Left renal cortex interstitium (tissue), 4 donors: ENCODE measurements at regions not wholly inside any gene's neighbourhood (a gene's known extent, or its start where the extent isn't known, plus 50 kb on each side); places are given as distances from the start of the nearest gene placed in this dataset.
"Not testable (repeated sequence)": the region's sequence is repeated elsewhere in the genome, so short reads cannot be mapped to it uniquely, and the experiment has no call there.

Experiments used
- DNase-seq, 4 donors: peaks; one replicate each; pipeline ENCODE4 v3.0.0-alpha.2; 2013; ENCODE audit warnings: low read depth in 4 of 4, low spot score in 2 of 4, missing footprints in 1 of 4

- no peak for DNase-seq
Measured at GRCh38 chr14:50014809-50015430, 101.5 kb downstream of the VCPKMT start.

GRCh38 chr14:50015716-50016115 lies 100.7 kb downstream of the VCPKMT start:
- DNase-seq, result no peak

DNA sequence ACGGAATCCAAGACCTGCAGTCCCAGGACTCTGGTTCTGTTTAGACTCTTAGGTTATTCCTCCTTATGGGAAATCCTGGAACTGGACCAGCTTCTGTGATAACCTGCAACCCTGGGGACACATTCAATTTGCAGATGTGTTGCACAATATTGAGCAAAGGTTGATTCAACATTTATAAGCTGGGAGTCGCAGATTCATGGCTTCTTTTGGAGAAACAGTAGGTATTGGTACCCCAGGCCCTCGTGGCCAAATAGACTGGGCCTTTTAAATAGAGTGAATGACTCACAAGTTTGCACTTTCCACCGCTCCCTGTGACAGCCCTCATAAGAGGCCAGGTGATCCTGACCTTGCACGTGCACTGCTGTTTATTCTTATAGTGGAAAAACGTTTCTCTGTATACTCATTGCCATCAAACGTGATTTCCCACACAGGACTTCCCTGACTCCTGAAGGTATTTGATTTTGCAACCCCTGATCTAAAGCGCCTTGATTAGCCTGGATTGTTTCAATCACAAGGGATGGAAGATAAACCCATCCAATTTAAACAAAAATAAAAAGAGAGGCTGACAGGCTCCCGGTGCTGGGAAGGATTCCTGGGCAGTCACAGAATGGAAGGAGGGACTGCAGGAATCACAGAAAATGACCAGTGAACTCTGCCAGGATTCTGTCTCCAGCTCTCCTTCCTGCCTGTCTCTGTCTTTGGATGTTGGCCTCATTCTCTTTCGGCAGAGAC lies 98.0 kb downstream of the VCPKMT start:
- no peak for DNase-seq

GRCh38 chr14:50018933-50019210 lies 97.5 kb downstream of the VCPKMT start:
- DNase-seq, result no peak

- DNase-seq, result no peak
Measured at GRCh38 chr14:50020184-50020583, 96.2 kb downstream of the VCPKMT start.

GRCh38 chr14:50020799-50021198 lies 95.6 kb downstream of the VCPKMT start:
- no peak for DNase-seq

DNA sequence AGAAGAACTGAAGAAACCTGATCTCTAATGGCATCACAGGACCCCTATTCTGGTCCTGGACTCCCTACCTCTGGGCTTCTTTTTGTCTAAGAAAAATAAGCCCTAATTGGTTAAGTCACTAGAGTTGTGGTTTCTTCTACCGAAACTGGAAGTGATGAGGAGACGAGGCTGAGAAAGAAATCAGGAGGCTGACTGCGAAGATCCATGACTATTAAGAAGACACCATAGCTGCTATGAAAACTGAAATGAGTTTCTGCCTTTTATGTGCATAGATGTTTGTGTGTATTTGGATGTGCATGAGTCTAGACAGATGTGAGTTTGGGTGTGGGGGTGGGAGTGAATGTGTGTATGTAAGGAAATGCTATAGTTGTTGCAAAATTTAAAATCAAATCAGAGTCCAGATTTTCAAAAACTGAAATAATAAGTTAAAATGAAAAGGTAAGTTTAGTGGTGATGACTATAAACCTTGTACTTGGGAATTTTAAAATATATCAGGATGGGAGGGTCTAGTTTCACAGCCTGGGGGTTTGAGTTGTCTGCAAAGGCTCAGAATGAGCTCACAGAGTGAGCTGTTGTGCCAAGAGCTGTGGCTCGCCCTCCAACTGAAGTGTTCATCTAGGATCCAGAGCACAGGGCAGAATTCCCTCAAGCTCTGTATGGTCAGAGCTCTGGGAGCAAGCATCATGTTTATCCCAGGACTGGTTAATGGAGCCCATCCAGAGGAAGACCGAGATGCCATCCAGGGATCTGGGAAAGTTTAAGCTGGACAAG lies 94.9 kb downstream of the VCPKMT start:
- DNase-seq, result no peak

DNA sequence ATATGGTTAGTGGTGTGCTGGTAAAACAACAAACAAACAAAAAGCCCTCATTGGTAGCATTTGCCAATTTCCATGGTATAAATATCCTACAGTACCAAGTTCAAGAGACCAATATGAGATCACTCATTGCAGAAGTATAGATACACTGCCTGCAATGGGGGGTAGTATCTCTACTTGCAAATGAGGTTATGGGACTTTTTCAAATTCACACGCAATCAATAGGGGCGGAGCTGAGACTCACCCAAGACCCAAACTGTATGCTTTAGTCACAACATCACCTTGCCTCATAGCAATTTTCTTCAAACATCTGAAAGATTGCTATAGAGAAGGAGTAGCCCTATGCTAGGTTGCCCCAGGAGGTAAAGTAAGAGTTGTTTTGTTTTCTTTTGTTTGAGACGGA lies 93.7 kb downstream of the VCPKMT start:
- DNase-seq, result no peak

DNA sequence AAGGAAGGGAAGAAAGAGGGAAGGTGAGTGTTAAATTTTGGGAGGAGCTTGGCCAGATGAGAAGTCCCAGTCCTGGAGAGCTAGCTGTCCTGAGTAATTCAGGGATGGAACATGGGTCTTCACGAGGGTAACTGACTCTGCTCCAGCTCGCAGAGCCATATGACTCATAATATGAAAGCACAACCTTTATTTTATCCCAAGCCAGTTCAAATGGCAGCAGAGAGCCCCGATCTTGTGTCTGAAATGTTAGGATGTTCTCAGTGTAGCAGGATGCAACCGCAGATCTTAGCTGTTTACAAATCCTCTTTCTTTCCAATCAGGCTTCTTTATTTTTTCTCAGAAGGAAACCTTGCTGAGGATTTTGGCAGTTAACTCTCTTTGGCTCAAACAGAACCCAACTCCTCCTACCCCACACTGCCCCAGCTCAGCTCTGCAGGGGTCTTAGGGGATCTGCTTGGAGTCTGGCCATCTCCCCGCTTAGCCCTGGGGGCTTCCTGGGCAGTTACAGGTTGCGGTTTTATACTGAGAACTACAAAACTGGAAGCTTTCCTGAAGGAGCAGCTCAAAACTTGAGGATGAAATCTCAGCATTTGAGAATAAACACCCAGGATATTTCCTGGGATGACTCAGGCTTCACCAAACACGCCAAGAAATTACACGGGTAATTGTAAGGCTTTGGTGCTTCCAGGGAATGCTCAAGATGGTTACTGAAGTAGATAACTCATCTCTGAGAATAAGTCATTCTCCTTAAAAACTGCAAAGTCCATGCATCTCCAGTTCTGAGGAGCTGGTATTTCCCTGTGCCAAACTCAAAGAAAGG lies 92.5 kb downstream of the VCPKMT start:
- no peak for DNase-seq

DNA sequence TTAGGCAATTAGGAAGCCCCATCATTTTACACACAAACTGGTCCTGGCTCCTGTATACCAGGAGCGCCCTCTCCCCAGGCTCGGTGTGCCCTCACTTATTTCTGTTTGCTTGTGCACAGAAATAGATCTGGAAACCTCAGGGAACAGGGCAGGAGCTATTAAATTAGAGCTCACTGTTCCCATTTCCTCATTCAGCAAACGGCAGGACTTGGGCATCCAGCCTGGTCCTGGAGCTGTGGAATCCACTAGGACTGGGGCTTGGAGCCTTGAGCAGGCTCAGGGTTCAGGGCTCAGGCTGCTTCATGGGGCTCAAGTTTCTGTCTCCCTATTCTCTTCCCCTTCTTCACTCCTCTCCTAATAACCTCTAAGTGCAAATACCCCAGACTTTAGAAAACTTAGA lies 91.3 kb downstream of the VCPKMT start:
- DNase-seq, result no peak

GRCh38 chr14:50025776-50026175 lies 90.6 kb downstream of the VCPKMT start:
- no peak for DNase-seq

- DNase-seq, result no peak
Measured at GRCh38 chr14:50026396-50026795, 90.0 kb downstream of the VCPKMT start.

- DNase-seq, result no peak
Measured at GRCh38 chr14:50027816-50028215, 88.6 kb downstream of the VCPKMT start.

DNA sequence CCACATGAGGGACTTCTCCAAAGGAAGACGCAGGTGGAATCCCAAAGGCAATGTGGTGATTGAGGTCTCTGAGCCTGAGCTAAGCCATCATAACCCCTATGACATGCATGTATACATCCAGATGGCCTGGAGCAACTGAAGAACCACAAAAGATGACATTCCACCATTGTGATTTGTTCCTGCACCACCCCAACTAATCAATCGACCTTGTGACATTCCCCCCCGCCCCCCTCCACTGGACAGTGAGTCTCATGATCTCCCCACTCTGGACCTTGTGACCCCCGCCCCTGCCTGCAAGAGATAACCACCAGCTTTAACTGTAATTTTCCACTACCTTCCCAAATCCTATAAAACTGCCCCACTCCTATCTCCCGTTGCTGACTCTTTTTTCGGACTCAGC lies 87.9 kb downstream of the VCPKMT start:
- DNase-seq, result no peak

DNA sequence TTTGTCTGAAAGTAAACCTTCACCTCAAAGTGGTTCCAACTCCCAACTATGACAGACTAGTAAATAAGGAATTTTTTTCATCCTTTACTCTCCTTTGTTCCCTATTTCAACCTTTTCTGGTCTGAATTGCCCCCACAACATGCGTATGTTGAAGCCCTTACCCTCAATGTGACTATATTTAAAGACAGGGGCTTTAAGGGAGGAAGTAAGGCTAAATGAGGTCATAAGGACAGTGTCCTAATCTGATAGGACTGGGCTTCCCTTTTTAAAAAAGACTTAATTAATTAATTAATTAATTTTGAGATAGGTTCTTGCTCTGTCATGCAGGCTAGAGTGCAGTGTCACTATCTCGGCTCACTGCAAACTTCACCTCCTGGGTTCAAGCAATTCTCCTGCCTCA lies 86.3 kb downstream of the VCPKMT start:
- DNase-seq, result no peak

DNA sequence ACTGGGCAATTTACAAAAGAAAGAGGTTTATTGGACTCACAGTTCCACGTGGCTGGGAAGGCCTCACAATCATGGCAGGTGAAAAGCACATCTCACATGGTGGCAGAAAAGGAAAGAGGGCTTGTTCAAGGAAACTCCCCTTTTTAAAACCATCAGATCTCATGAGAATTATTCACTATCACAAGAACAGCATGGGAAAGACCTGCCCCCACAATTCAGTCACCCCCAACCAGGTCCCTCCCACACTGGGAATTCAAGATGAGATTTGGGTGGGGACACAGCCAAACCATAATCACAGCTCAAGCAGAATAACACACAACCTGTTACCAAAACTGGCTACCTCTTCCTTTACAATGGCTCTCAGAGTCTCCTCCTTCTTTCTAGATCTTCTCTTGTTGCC lies 85.5 kb downstream of the VCPKMT start:
- not testable (repeated sequence) for DNase-seq

- DNase-seq, result no peak
Measured at GRCh38 chr14:50031602-50032313, 84.6 kb downstream of the VCPKMT start.

GRCh38 chr14:50032462-50033167 lies 83.8 kb downstream of the VCPKMT start:
- DNase-seq, result not testable (repeated sequence)

- no peak for DNase-seq
Measured at GRCh38 chr14:50035214-50035613, 81.2 kb downstream of the VCPKMT start.

- DNase-seq, result no peak
Measured at GRCh38 chr14:50036211-50036610, 80.2 kb downstream of the VCPKMT start.
